ENCODE measurements at regions not wholly inside any gene's neighbourhood (a gene's known extent, or its start where the extent isn't known, plus 50 kb on each side); places are given as distances from the start of the nearest gene placed in this dataset.

- no peak for DNase-seq
Observed at GRCh38 chr12:13376610-13377373, 180.3 kb downstream of the EMP1 start.

- DNase-seq = no peak
Observed at GRCh38 chr12:13375583-13376345, 179.2 kb downstream of the EMP1 start.

GRCh38 chr12:13374793-13375192 lies 178.3 kb downstream of the EMP1 start:
- DNase-seq = peak; percentile 28

GRCh38 chr12:13373803-13374202 lies 177.3 kb downstream of the EMP1 start:
- DNase-seq = no peak

- no peak for DNase-seq
Observed at GRCh38 chr12:13373131-13373530, 176.6 kb downstream of the EMP1 start.

- DNase-seq = no peak
Observed at GRCh38 chr12:13372386-13372785, 175.9 kb downstream of the EMP1 start.

- no peak for DNase-seq
Observed at GRCh38 chr12:13371797-13372196, 175.3 kb downstream of the EMP1 start.

GRCh38 chr12:13371367-13371766 lies 174.8 kb downstream of the EMP1 start:
- DNase-seq = no peak

GRCh38 chr12:13369474-13370056 lies 173.0 kb downstream of the EMP1 start:
- DNase-seq = no peak

- DNase-seq = no peak
Observed at GRCh38 chr12:13368971-13369370, 172.4 kb downstream of the EMP1 start.

- no peak for DNase-seq
Observed at GRCh38 chr12:13368431-13368830, 171.9 kb downstream of the EMP1 start.

- no peak for DNase-seq
Observed at GRCh38 chr12:13367973-13368372, 171.4 kb downstream of the EMP1 start.

- DNase-seq = no peak
Observed at GRCh38 chr12:13365748-13366366, 169.3 kb downstream of the EMP1 start.

- DNase-seq = no peak
Observed at GRCh38 chr12:13362260-13362841, 165.8 kb downstream of the EMP1 start.

GRCh38 chr12:13359636-13360035 lies 163.1 kb downstream of the EMP1 start:
- DNase-seq = no peak

- DNase-seq = no peak
Observed at GRCh38 chr12:13358391-13358905, 161.9 kb downstream of the EMP1 start.

- no peak for DNase-seq
Observed at GRCh38 chr12:13350946-13351345, 154.4 kb downstream of the EMP1 start.

GRCh38 chr12:13350381-13350780 lies 153.9 kb downstream of the EMP1 start:
- no peak for DNase-seq

GRCh38 chr12:13348464-13348863 lies 151.9 kb downstream of the EMP1 start:
- DNase-seq = no peak

- no peak for DNase-seq
Observed at GRCh38 chr12:13347241-13348043, 150.9 kb downstream of the EMP1 start.

GRCh38 chr12:13345722-13346121 lies 149.2 kb downstream of the EMP1 start:
- no peak for DNase-seq

GRCh38 chr12:13343375-13343774 lies 146.8 kb downstream of the EMP1 start:
- DNase-seq = no peak

Data from hindlimb muscle (tissue), 1 donor.